Trophoblast cell (in vitro differentiated cells and primary cell): ENCODE measurements at regions not wholly inside any gene's neighbourhood (a gene's known extent, or its start where the extent isn't known, plus 50 kb on each side); places are given as distances from the start of the nearest gene placed in this dataset.

Experiments used
- DNase-seq, 2 donors: peaks; one replicate each; pipeline ENCODE4 v3.0.0-alpha.2; 2016
- H2AFZ ChIP-seq: 2 replicates; pipeline ENCODE4 v1.6.1; 2013; ENCODE audit warnings: low read length, moderate library complexity, mild to moderate bottlenecking; ENCODE audit not compliant: insufficient read depth, poor library complexity
- H2AK5ac ChIP-seq: 2 replicates; pipeline ENCODE4 v1.6.1; 2013; ENCODE audit warnings: mild to moderate bottlenecking, low read length
- H2BK120ac ChIP-seq: 2 replicates; pipeline ENCODE4 v1.6.1; 2013; ENCODE audit warnings: low read length, mild to moderate bottlenecking, moderate library complexity; ENCODE audit not compliant: insufficient read depth, poor library complexity
- H2BK12ac ChIP-seq: 2 replicates; pipeline ENCODE4 v1.6.1; 2013; ENCODE audit warnings: mild to moderate bottlenecking, low read length, moderate library complexity
- H2BK5ac ChIP-seq: 2 replicates; pipeline ENCODE4 v1.6.1; 2013; ENCODE audit warnings: low read length, low read depth, moderate library complexity, mild to moderate bottlenecking; ENCODE audit not compliant: poor library complexity
- H3K14ac ChIP-seq: 2 replicates; pipeline ENCODE4 v1.6.1; 2013; ENCODE audit warnings: mild to moderate bottlenecking, low read length
- H3K18ac ChIP-seq: 2 replicates; pipeline ENCODE4 v1.6.1; 2013; ENCODE audit warnings: mild to moderate bottlenecking, low read length
- H3K23ac ChIP-seq: 2 replicates; pipeline ENCODE4 v1.6.1; 2013; ENCODE audit warnings: low read length
- H3K27ac ChIP-seq: 2 replicates; pipeline ENCODE4 v1.5.1; 2013; ENCODE audit warnings: low read depth, mild to moderate bottlenecking, inconsistent platforms, low read length, moderate library complexity
- H3K27me3 ChIP-seq: 2 replicates; pipeline ENCODE4 v1.6.1; 2013; ENCODE audit warnings: inconsistent platforms, mild to moderate bottlenecking, low read length, moderate library complexity; ENCODE audit not compliant: insufficient read depth
- H3K36me3 ChIP-seq, 2 experiments: 1 replicate in 1 of 2; 2 replicates in 1 of 2; pipeline ENCODE4 v1.6.1; 2013; ENCODE audit warnings: low read length in 2 of 2, mild to moderate bottlenecking in 2 of 2, moderate library complexity in 1 of 2; ENCODE audit not compliant: insufficient read depth in 2 of 2, control insufficient read depth in 1 of 2
- H3K4ac ChIP-seq: 2 replicates; pipeline ENCODE4 v1.6.1; 2013; ENCODE audit warnings: low read depth, mild to moderate bottlenecking, low read length, moderate library complexity
- H3K4me1 ChIP-seq, 2 experiments: 1 replicate in 1 of 2; 2 replicates in 1 of 2; pipeline ENCODE4 v1.6.1; 2013; ENCODE audit warnings: low read length in 2 of 2, mild to moderate bottlenecking in 2 of 2, moderate library complexity in 1 of 2; ENCODE audit not compliant: insufficient read depth in 2 of 2, control insufficient read depth in 1 of 2
- H3K4me2 ChIP-seq: 2 replicates; pipeline ENCODE4 v1.6.1; 2013; ENCODE audit warnings: inconsistent platforms, mild to moderate bottlenecking, low read length, moderate library complexity
- H3K4me3 ChIP-seq: 2 replicates; pipeline ENCODE4 v1.5.1; 2013; ENCODE audit warnings: mild to moderate bottlenecking, low read depth, low read length, inconsistent platforms
- H3K79me1 ChIP-seq: one replicate; pipeline ENCODE4 v1.6.1; 2013; ENCODE audit warnings: low read length
- H3K79me2 ChIP-seq: 2 replicates; pipeline ENCODE4 v1.6.1; 2013; ENCODE audit warnings: low read length, mild to moderate bottlenecking; ENCODE audit not compliant: control insufficient read depth, insufficient read depth, poor library complexity
- H3K9ac ChIP-seq: 2 replicates; pipeline ENCODE4 v1.6.1; 2013; ENCODE audit warnings: mild to moderate bottlenecking, low read length
- H3K9me3 ChIP-seq: 2 replicates; pipeline ENCODE4 v1.6.1; 2013; ENCODE audit warnings: low read depth, mild to moderate bottlenecking, control low read depth, inconsistent platforms, low read length; ENCODE audit not compliant: insufficient read depth
- H4K12ac ChIP-seq: 2 replicates; pipeline ENCODE4 v1.6.1; 2013; ENCODE audit warnings: low read depth, mild to moderate bottlenecking, low read length, moderate library complexity
- H4K8ac ChIP-seq: 2 replicates; pipeline ENCODE4 v1.6.1; 2013; ENCODE audit warnings: low read depth, mild to moderate bottlenecking, low read length, moderate library complexity
- H4K91ac ChIP-seq: one replicate; pipeline ENCODE4 v1.6.1; 2013; ENCODE audit warnings: low read depth, mild to moderate bottlenecking, low read length, moderate library complexity
- WGBS: extraction: QIAGEN DNeasy Blood & Tissue Kit; methylation state at CpG from one replicate; pipeline ENCODE4 v1.1.7; 2013; ENCODE audit warnings: missing lambda C conversion rate; ENCODE audit not compliant: insufficient read length, insufficient coverage; ENCODE audit errors: extremely low coverage; 5-methylcytosine and 5-hydroxymethylcytosine counted together

DNA sequence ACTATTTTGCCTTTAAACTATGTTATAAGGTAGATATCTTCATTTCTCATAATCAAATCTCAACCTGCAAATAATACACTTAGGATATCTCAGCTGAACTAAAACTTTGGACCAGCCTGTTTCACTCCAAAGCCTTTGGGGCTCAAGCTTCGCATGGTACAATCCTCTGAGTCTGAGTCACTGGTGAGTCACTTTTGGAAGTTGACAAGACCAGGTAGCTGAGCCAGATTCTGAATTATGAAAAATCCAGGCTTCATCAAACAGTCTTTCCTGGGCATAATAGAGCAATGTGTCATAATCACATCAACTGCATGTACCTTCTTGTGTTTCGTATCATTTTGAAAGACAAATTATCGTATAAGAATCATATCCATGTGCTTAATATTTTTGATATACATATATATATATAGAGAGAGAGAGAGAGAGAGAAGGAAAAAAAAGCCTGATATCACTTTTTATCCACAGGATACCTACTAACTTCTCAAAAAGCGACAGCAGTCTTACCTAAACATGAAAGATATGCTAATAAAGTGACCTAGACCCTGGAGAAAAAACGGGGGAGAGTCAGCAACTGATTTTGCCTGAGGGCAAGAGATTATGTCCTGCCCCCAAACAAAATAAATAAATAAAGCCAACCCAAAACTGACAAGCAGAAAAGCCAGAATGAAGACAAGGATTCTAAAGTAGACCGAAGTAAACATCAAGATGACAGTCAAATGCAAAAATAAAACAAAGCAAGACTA, 263.9 kb upstream of the TGFBR2 start:
- H3K27me3 ChIP-seq = no peaks in the 10 kb centered on the region
- H4K12ac ChIP-seq = no peak overlapping the region
- no peak overlapping the region for H3K4ac ChIP-seq
- no peak overlapping the region for H2AFZ ChIP-seq
- no peak overlapping the region for H4K8ac ChIP-seq
- peak; percentile 67 to 89 for DNase-seq
- no peak overlapping the region for H3K23ac ChIP-seq
- H2BK5ac ChIP-seq = peak overlapping the region; percentile 21
- H3K79me2 ChIP-seq = no peaks in the 10 kb centered on the region
- H2BK120ac ChIP-seq = no peak overlapping the region
- no CpG with 5 or more reads among the region's 6 CpGs for WGBS
- H3K4me1 ChIP-seq = no peaks in the 10 kb centered on the region
- H3K9me3 ChIP-seq = no peaks in the 10 kb centered on the region
- no peaks in the 10 kb centered on the region for H3K79me1 ChIP-seq
- no peak overlapping the region for H3K9ac ChIP-seq
- no peak overlapping the region for H3K27ac ChIP-seq
- no peak overlapping the region for H2AK5ac ChIP-seq
- no peaks in the 10 kb centered on the region for H3K36me3 ChIP-seq
- no peak overlapping the region for H4K91ac ChIP-seq
- H2BK12ac ChIP-seq = no peak overlapping the region
- H3K4me2 ChIP-seq = no peak overlapping the region
- no peak overlapping the region for H3K4me3 ChIP-seq
- no peak overlapping the region for H3K18ac ChIP-seq
- no peak overlapping the region for H3K14ac ChIP-seq

DNA sequence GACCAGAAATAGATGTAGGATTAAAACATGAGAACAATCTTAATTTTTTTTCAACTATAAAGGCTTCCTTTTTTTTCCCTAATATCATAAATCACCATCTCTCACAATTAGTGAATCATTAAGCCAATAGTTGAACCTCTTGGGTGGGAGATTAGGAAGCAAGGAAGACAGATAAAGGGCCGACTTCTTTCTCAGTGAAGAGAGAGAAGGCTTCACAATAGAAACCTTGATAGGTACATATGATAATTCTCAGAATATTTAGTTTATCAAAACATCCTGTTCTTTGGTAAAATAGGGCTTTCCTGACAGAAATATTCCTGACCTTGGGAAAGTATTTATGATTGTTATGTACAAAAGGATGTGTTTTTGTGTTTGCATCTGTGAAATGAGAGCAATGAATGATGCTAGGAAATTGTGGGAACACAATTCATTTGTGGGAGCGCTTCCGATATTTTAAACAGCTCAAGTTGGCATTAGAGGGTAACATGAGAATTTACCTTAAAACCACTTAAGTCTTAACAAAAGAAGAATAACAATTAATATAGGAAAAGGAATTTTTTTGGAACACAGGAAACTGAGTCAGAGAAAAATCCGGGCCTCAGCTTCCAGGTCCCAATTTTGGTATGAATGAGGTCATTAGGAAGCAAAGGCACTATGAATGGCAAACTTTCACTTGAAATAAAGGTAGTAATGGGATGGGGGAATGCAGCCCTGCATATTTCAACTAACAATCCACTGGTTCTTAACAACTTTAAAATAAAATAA, 263.2 kb upstream of the TGFBR2 start:
- H3K4ac ChIP-seq = no peak overlapping the region
- H2BK120ac ChIP-seq = no peak overlapping the region
- H4K12ac ChIP-seq = no peak overlapping the region
- H3K27me3 ChIP-seq = no peaks in the 10 kb centered on the region
- no peaks in the 10 kb centered on the region for H3K4me1 ChIP-seq
- H3K4me2 ChIP-seq = no peak overlapping the region
- H3K4me3 ChIP-seq = no peak overlapping the region
- H3K79me1 ChIP-seq = no peaks in the 10 kb centered on the region
- no peak overlapping the region for H2AFZ ChIP-seq
- no peak overlapping the region for H2BK5ac ChIP-seq
- H2BK12ac ChIP-seq = no peak overlapping the region
- no peak overlapping the region for H3K9ac ChIP-seq
- H3K9me3 ChIP-seq = no peaks in the 10 kb centered on the region
- DNase-seq = no peak
- H3K79me2 ChIP-seq = no peaks in the 10 kb centered on the region
- no CpG with 5 or more reads among the region's 4 CpGs for WGBS
- no peak overlapping the region for H4K91ac ChIP-seq
- H3K36me3 ChIP-seq = no peaks in the 10 kb centered on the region
- H3K14ac ChIP-seq = no peak overlapping the region
- H2AK5ac ChIP-seq = no peak overlapping the region
- no peak overlapping the region for H4K8ac ChIP-seq
- H3K27ac ChIP-seq = no peak overlapping the region
- no peak overlapping the region for H3K23ac ChIP-seq
- no peak overlapping the region for H3K18ac ChIP-seq

DNA sequence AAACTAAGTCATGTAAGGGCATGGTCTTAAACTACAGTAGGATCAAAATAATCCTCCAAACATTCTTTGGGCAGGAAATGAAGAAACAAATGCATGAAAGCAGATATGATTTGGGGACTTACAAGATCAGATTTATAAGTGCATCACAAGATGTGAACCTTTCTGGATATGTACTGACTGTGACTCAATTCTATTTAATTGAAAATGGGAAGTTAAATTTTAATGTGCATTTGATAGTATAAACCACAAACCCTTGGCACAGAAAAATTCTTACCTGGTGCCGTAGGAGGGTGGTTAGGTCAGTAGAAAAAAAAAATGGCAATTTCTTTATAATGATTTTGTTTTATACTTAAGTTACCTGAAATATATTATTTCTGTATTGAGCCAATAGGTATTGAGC, 262.5 kb upstream of the TGFBR2 start:
- Histone ChIP-seq H3K23ac (no peak overlapping the region), H4K91ac (no peak overlapping the region), H2AFZ (no peak overlapping the region), H3K14ac (no peak overlapping the region), H2BK12ac (no peak overlapping the region), H3K4me2 (no peak overlapping the region), H2BK120ac (no peak overlapping the region), H3K4ac (no peak overlapping the region), H2AK5ac (no peak overlapping the region), H3K18ac (no peak overlapping the region), H3K4me1 (no peaks in the 10 kb centered on the region), H3K9me3 (no peaks in the 10 kb centered on the region), H3K27ac (no peak overlapping the region), H3K79me2 (no peaks in the 10 kb centered on the region), H3K36me3 (no peaks in the 10 kb centered on the region), H3K79me1 (no peaks in the 10 kb centered on the region), H3K27me3 (no peaks in the 10 kb centered on the region), H3K9ac (no peak overlapping the region), H2BK5ac (no peak overlapping the region), H4K12ac (no peak overlapping the region), H4K8ac (no peak overlapping the region), H3K4me3 (no peak overlapping the region)
- WGBS = no CpG with 5 or more reads among the region's 1 CpG
- DNase-seq = no peak

DNA sequence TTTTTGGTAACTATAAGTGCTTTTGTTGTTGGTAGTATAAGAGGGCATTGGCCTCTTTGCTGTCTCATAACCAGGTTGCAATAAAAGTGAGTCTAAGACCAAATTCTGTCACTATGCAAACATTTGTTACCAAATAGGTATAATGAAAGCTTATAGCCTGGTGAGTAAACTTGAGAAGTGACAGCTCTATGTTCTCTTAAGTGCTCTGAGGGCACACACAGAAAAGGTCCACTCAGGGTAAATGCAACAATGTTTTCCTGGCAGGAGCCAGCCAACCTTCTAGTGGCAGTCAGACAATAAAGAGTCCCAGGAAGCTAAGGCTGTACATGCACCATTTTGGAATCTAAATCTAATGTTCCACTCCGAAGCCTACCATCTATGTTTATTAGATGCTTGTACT, 262.1 kb upstream of the TGFBR2 start:
- Histone ChIP-seq H3K27me3 (no peaks in the 10 kb centered on the region), H4K91ac (no peak overlapping the region), H3K9me3 (no peaks in the 10 kb centered on the region), H2AFZ (no peak overlapping the region), H2BK5ac (no peak overlapping the region), H2BK120ac (no peak overlapping the region), H3K14ac (no peak overlapping the region), H3K27ac (no peak overlapping the region), H4K12ac (no peak overlapping the region), H3K36me3 (no peaks in the 10 kb centered on the region), H3K4me2 (no peak overlapping the region), H3K79me1 (no peaks in the 10 kb centered on the region), H3K79me2 (no peaks in the 10 kb centered on the region), H4K8ac (no peak overlapping the region), H3K9ac (no peak overlapping the region), H3K4me3 (no peak overlapping the region), H3K18ac (no peak overlapping the region), H3K4ac (no peak overlapping the region), H2AK5ac (no peak overlapping the region), H3K4me1 (no peaks in the 10 kb centered on the region), H2BK12ac (no peak overlapping the region), H3K23ac (no peak overlapping the region)
- no CpG with 5 or more reads among the region's 1 CpG for WGBS
- DNase-seq = no peak
